Stimulated activated CD4-positive, alpha-beta T cell treated with anti-CD3 and anti-CD28 coated beads, Interleukin-15, amount 100 ng/mL, for 1 hour (primary cell): ENCODE measurements at regions not wholly inside any gene's neighbourhood (a gene's known extent, or its start where the extent isn't known, plus 50 kb on each side); places are given as distances from the start of the nearest gene placed in this dataset.
"Not testable (repeated sequence)": the region's sequence is repeated elsewhere in the genome, so short reads cannot be mapped to it uniquely, and the experiment has no call there.

ENCODE experiments used
- DNase-seq, 2 donors: peaks; one replicate each; pipeline ENCODE4 v3.0.0-alpha.2; 2020; ENCODE audit warnings: low read depth in 1 of 2, low spot score in 1 of 2

- DNase-seq, result no peak
Observed at GRCh38 chr11:87775036-87775435, 400.2 kb downstream of the RAB38 start.

GRCh38 chr11:87769661-87770060 lies 405.6 kb downstream of the RAB38 start:
- DNase-seq, result no peak

GRCh38 chr11:87767615-87768014 lies 407.6 kb downstream of the RAB38 start:
- no peak for DNase-seq

- DNase-seq, result not testable (repeated sequence)
Observed at GRCh38 chr11:87764075-87764474, 411.2 kb downstream of the RAB38 start.

- DNase-seq, result no peak
Observed at GRCh38 chr11:87754685-87755084, 420.6 kb downstream of the RAB38 start.

- no peak for DNase-seq
Observed at GRCh38 chr11:87753143-87753542, 422.1 kb downstream of the RAB38 start.

- DNase-seq, result no peak
Observed at GRCh38 chr11:87743007-87743406, 432.2 kb downstream of the RAB38 start.

GRCh38 chr11:87740968-87741367 lies 434.3 kb downstream of the RAB38 start:
- no peak for DNase-seq

- no peak for DNase-seq
Observed at GRCh38 chr11:87740451-87740850, 434.8 kb downstream of the RAB38 start.

- DNase-seq, result no peak
Observed at GRCh38 chr11:87739766-87740165, 435.5 kb downstream of the RAB38 start.

GRCh38 chr11:87739261-87739660 lies 436.0 kb downstream of the RAB38 start:
- DNase-seq, result no peak

- no peak for DNase-seq
Observed at GRCh38 chr11:87736928-87737327, 438.3 kb downstream of the RAB38 start.

GRCh38 chr11:87726506-87726905 lies 448.7 kb downstream of the RAB38 start:
- no peak for DNase-seq

GRCh38 chr11:87724358-87724757 lies 450.9 kb downstream of the RAB38 start:
- DNase-seq, result no peak

- no peak for DNase-seq
Observed at GRCh38 chr11:87722756-87723565, 452.3 kb downstream of the RAB38 start.

- DNase-seq, result no peak
Observed at GRCh38 chr11:87719326-87720073, 455.7 kb downstream of the RAB38 start.

- no peak for DNase-seq
Observed at GRCh38 chr11:87712802-87713202, 462.4 kb downstream of the RAB38 start.

- DNase-seq, result no peak
Observed at GRCh38 chr11:87712391-87712790, 462.9 kb downstream of the RAB38 start.

- DNase-seq, result not testable (repeated sequence)
Observed at GRCh38 chr11:87703589-87703988, 471.7 kb downstream of the RAB38 start.

- no peak for DNase-seq
Observed at GRCh38 chr11:87675993-87676392, 499.2 kb downstream of the RAB38 start.

- no peak for DNase-seq
Observed at GRCh38 chr11:87666730-87667129, 508.5 kb downstream of the RAB38 start.

- DNase-seq, result no peak
Observed at GRCh38 chr11:87662287-87662686, 513.0 kb downstream of the RAB38 start.
